Sigmoid colon (tissue), 6 donors: ENCODE measurements at regions not wholly inside any gene's neighbourhood (a gene's known extent, or its start where the extent isn't known, plus 50 kb on each side); places are given as distances from the start of the nearest gene placed in this dataset.

Experiments
- DNase-seq: peaks from one replicate; pipeline ENCODE4 v3.0.0-alpha.2; 2019
- H3K27ac ChIP-seq, 4 donors: fragments of 200-600 bp; sonication (generic); one replicate each; pipeline ENCODE4 v1.5.1; 2016 to 2019; ENCODE audit warnings: mild to moderate bottlenecking in 1 of 4
- H3K27me3 ChIP-seq, 3 donors: fragments of 200-600 bp; sonication (generic); one replicate each; pipeline ENCODE4 v1.5.1; 2019; ENCODE audit warnings: mild to moderate bottlenecking in 1 of 3
- H3K36me3 ChIP-seq, 4 donors: fragments of 200-600 bp; sonication (generic); one replicate each; pipeline ENCODE4 v1.5.1; 2016 to 2019
- H3K4me1 ChIP-seq, 4 donors: fragments of 200-600 bp; sonication (generic); one replicate each; pipeline ENCODE4 v1.5.1; 2017 to 2019
- H3K4me3 ChIP-seq, 4 donors: fragments of 200-600 bp; sonication (generic); one replicate each; pipeline ENCODE4 v1.5.1; 2017 to 2019; ENCODE audit warnings: mild to moderate bottlenecking in 2 of 4, moderate library complexity in 1 of 4
- H3K9me3 ChIP-seq, 4 donors: fragments of 200-600 bp in 3 of 4; sonication (generic) in 3 of 4; one replicate each; pipeline versions ENCODE4 v1.5.1 to v1.6.1; 2013 to 2019
- EP300 ChIP-seq, 4 donors: sonication (generic); formaldehyde crosslinking; IDR thresholded peaks; one replicate each; pipeline ENCODE4 v1.6.1; 2017; ENCODE audit warnings: antibody characterized with exemption in 4 of 4
- POLR2A ChIP-seq, 2 donors: fragments of 450-650 bp; IDR thresholded peaks; one replicate each; pipeline ENCODE4 v1.6.1; 2016; ENCODE audit warnings: antibody characterized with exemption in 2 of 2, mild to moderate bottlenecking in 2 of 2, moderate library complexity in 2 of 2
- POLR2AphosphoS5 ChIP-seq, 4 donors: sonication (generic); formaldehyde crosslinking; IDR thresholded peaks; one replicate each; pipeline ENCODE4 v1.6.1; 2017; ENCODE audit warnings: antibody characterized with exemption in 4 of 4
- WGBS, 2 donors: extraction: QIAGEN DNeasy Blood & Tissue Kit; methylation state at CpG; one replicate each; pipeline ENCODE4 v1.1.7; 2013; 5-methylcytosine and 5-hydroxymethylcytosine counted together
- intact Hi-C: fragments of 100-400 bp; cut with DNase I; formaldehyde crosslinking; loops from one replicate; pipeline ENCODE4 v1.15.1; 2023
- small RNA-seq, 3 donors: library from RNA; depleted of rRNA; stranded (forward); fragments of <200 nt; gene quantifications; one replicate each; pipeline ENCODE3, GENCODE V24; 2016
- TF ChIP-seq, protein P1 (sequence below), 4 experiments: fragments of 450-650 bp in 3 of 4; fragments of 200-600 bp in 1 of 4; IDR thresholded peaks; one replicate each; pipeline ENCODE4 v1.5.1; 2016 to 2019; ENCODE audit warnings: antibody characterized with exemption in 4 of 4, mild to moderate bottlenecking in 3 of 4, moderate library complexity in 2 of 4
- donor health status: healthy with polysubstance abuse.
- donor health status: healthy.

GRCh38 chr14:50056435-50056834, 59.9 kb downstream of the VCPKMT start:
- WGBS, 2 donors = 88 to 93% methylated on average over 16 of the region's 16 CpGs
- no peak for DNase-seq
- Histone ChIP-seq H3K4me3 (no peak overlapping the region), H3K36me3 (no peaks in the 10 kb centered on the region), H3K27ac (no peak overlapping the region), H3K9me3 (no peaks in the 10 kb centered on the region), H3K4me1 (peaks cover 0 to 19% (median 11%) of the 10 kb centered on the region in 4 donors), H3K27me3 (no peaks in the 10 kb centered on the region)
- intact Hi-C loops = no loop called here
- no peak for TF ChIP-seq EP300 (IDR thresholded peaks at IDR 0.05)

DNA sequence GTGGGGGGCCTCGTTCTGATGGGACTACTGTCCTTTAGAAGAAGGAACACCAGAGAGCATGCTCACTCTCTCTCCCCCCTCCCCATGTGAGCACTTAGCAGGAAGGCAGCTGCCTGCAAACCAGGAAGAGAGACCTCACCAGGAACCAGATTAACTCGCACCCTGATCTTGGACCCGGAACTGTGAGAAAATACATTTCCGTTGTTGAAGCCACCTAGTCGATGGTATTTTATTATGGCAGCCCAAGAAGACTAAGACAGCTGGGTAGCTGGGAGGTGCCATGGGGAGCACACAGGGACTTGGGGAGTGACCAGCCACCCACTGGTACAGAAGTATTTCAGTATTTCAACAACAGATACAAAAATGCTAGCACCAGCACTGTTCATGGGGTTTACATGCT, 59.0 kb downstream of the VCPKMT start:
- no peak for DNase-seq
- TF ChIP-seq, protein P1, sequence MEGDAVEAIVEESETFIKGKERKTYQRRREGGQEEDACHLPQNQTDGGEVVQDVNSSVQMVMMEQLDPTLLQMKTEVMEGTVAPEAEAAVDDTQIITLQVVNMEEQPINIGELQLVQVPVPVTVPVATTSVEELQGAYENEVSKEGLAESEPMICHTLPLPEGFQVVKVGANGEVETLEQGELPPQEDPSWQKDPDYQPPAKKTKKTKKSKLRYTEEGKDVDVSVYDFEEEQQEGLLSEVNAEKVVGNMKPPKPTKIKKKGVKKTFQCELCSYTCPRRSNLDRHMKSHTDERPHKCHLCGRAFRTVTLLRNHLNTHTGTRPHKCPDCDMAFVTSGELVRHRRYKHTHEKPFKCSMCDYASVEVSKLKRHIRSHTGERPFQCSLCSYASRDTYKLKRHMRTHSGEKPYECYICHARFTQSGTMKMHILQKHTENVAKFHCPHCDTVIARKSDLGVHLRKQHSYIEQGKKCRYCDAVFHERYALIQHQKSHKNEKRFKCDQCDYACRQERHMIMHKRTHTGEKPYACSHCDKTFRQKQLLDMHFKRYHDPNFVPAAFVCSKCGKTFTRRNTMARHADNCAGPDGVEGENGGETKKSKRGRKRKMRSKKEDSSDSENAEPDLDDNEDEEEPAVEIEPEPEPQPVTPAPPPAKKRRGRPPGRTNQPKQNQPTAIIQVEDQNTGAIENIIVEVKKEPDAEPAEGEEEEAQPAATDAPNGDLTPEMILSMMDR (IDR thresholded peaks at IDR 0.05) = no peak
- TF ChIP-seq POLR2A (IDR thresholded peaks at IDR 0.05) (no peak), POLR2AphosphoS5 (IDR thresholded peaks at IDR 0.05) (no peak), EP300 (IDR thresholded peaks at IDR 0.05) (no peak)
- H3K27ac ChIP-seq = no peak overlapping the region
- H3K4me1 ChIP-seq = peaks cover 0 to 28% (median 19%) of the 10 kb centered on the region in 4 donors
- H3K36me3 ChIP-seq = no peaks in the 10 kb centered on the region
- intact Hi-C loops = no loop called here
- no peaks in the 10 kb centered on the region for H3K27me3 ChIP-seq
- no peak overlapping the region for H3K4me3 ChIP-seq
- H3K9me3 ChIP-seq = no peaks in the 10 kb centered on the region
- 58 to 74% methylated on average over 5 of the region's 5 CpGs for WGBS, 2 donors

DNA sequence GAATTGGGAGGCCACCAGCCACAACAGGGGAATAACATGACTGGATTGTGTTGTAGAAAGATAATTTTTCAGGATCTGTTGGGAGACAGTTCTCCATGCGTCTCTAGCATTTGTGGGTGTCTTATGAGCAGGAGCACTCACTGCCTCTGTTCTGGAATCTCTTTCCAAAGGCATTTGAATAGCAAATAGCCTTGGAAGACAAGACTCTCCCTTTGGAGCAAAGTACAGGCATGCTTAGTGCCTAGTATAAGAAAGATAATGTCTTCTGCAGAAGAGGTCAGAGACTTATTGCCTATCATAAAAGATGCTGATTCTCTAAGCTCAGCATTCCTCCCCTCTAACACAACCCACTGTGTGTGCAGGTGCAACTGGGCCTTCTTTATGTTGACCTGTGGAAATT, 58.3 kb downstream of the VCPKMT start:
- H3K36me3 ChIP-seq = no peaks in the 10 kb centered on the region
- no peak for TF ChIP-seq EP300 (IDR thresholded peaks at IDR 0.05)
- TF ChIP-seq POLR2A (IDR thresholded peaks at IDR 0.05) = no peak
- TF ChIP-seq, protein P1 (IDR thresholded peaks at IDR 0.05) = no peak
- TF ChIP-seq POLR2AphosphoS5 (IDR thresholded peaks at IDR 0.05) = no peak
- H3K27ac ChIP-seq = no peak overlapping the region
- 37 to 81% methylated on average over 1 of the region's 1 CpG for WGBS, 2 donors
- peaks cover 0 to 29% (median 22%) of the 10 kb centered on the region in 4 donors for H3K4me1 ChIP-seq
- H3K9me3 ChIP-seq = no peaks in the 10 kb centered on the region
- intact Hi-C loops = no loop called here
- no peak for DNase-seq
- H3K4me3 ChIP-seq = no peak overlapping the region
- H3K27me3 ChIP-seq = no peaks in the 10 kb centered on the region

Small RNA genes lying in the stretch of these regions (small RNA-seq; reads per million reads assigned to genes)
- gene MIR6076 = 0 reads per million in 3 donors
